ENCODE measurements at regions not wholly inside any gene's neighbourhood (a gene's known extent, or its start where the extent isn't known, plus 50 kb on each side); places are given as distances from the start of the nearest gene placed in this dataset.

- TF ChIP-seq CBX8 (IDR thresholded peaks at IDR 0.05) (no peak), ZSCAN20 (CRISPR knock-in tag; IDR thresholded peaks at IDR 0.05) (no peak), CTCF (IDR thresholded peaks at IDR 0.05) (no peak), SREBF2 (IDR thresholded peaks at IDR 0.05) (no peak), CBX2 (IDR thresholded peaks at IDR 0.05; ENCODE audit: borderline replicate concordance, low read depth) (no peak), TP53 (CRISPR knock-in tag; IDR thresholded peaks at IDR 0.05) (no peak), USF2 (IDR thresholded peaks at IDR 0.05) (no peak), RAD21 (conservative IDR thresholded peaks at IDR 0.05 in 1 of 2, IDR thresholded peaks at IDR 0.05 in 1 of 2) (no peak), CEBPB (IDR thresholded peaks at IDR 0.05) (no peak), CHD4 (IDR thresholded peaks at IDR 0.05; ENCODE audit: borderline replicate concordance) (no peak), POLR2A (IDR thresholded peaks at IDR 0.05; ENCODE audit: low read length) (no peak), HOXA7 (CRISPR knock-in tag; IDR thresholded peaks at IDR 0.05) (no peak)
Observed at GRCh38 chr1:30213936-30214335, 509.4 kb downstream of the MATN1 start.
